GM06990 (cell line): ENCODE measurements at regions not wholly inside any gene's neighbourhood (a gene's known extent, or its start where the extent isn't known, plus 50 kb on each side); places are given as distances from the start of the nearest gene placed in this dataset.

Source experiments
- DNase-seq: peaks from one replicate; pipeline ENCODE4 v3.0.0-alpha.2; 2011; ENCODE audit not compliant: insufficient read length; ENCODE audit errors: extremely low read depth
- H3K27me3 ChIP-seq: replicated peaks from 2 replicates; pipeline ENCODE4 v1.6.0; 2011; ENCODE audit warnings: low read length; ENCODE audit not compliant: control insufficient read depth, insufficient read depth
- H3K36me3 ChIP-seq: 2 replicates; pipeline ENCODE4 v1.5.1; 2011; ENCODE audit warnings: low read length; ENCODE audit not compliant: control insufficient read depth, insufficient read depth
- H3K4me3 ChIP-seq: replicated peaks from 2 replicates; pipeline ENCODE4 v1.5.1; 2011; ENCODE audit warnings: low read depth, mild to moderate bottlenecking, control low read depth, low read length
- CTCF ChIP-seq: IDR thresholded peaks from 2 replicates; pipeline ENCODE4 v1.5.1; 2011; ENCODE audit warnings: low read length, control low read depth, mild to moderate bottlenecking, inconsistent platforms; ENCODE audit not compliant: insufficient read depth, poor library complexity, severe bottlenecking

GRCh38 chr2:221097568-221097915 is 474.6 kb downstream of the EPHA4 start:
- DNase-seq: no peak
- Histone ChIP-seq H3K27me3 (no peaks in the 10 kb centered on the region), H3K4me3 (no peak overlapping the region), H3K36me3 (no peaks in the 10 kb centered on the region)
- no peak for TF ChIP-seq CTCF

GRCh38 chr2:221097949-221098348 is 474.2 kb downstream of the EPHA4 start:
- no peak for DNase-seq
- no peak for TF ChIP-seq CTCF
- Histone ChIP-seq H3K36me3 (no peaks in the 10 kb centered on the region), H3K27me3 (no peaks in the 10 kb centered on the region), H3K4me3 (no peak overlapping the region)

GRCh38 chr2:221100467-221101089 is 471.5 kb downstream of the EPHA4 start:
- Histone ChIP-seq H3K4me3 (no peak overlapping the region), H3K36me3 (no peaks in the 10 kb centered on the region), H3K27me3 (no peaks in the 10 kb centered on the region)
- no peak for DNase-seq
- peak; percentile 22 for TF ChIP-seq CTCF

GRCh38 chr2:221102896-221103688 is 469.0 kb downstream of the EPHA4 start:
- TF ChIP-seq CTCF: no peak
- H3K27me3 ChIP-seq: no peaks in the 10 kb centered on the region

DNA sequence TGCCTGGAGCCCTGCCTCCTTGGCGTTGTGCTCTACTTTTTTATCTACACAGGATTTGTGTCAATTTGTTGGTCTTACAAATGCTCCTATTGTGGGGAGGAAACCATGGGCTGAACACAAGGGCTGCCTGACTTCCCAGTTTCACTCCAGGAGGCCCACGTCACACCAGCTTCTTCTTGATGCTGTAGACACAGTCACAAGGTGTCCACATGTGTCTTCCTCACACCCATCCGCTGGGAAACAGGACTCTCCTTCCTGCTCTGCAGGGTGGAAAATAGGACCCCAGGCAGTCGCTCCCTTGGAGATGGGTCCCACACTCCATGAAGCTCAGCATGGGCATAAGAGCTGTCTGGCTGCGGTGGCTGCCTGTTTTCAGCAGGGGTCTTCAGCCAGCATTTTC is 468.2 kb downstream of the EPHA4 start:
- Histone ChIP-seq H3K4me3 (no peak overlapping the region), H3K36me3 (no peaks in the 10 kb centered on the region), H3K27me3 (no peaks in the 10 kb centered on the region)
- DNase-seq: no peak
- no peak for TF ChIP-seq CTCF

More at GRCh38 chr2:221102896-221103688, 469.0 kb downstream of the EPHA4 start:
- no peak for DNase-seq
- H3K4me3 ChIP-seq: no peak overlapping the region
- H3K36me3 ChIP-seq: no peaks in the 10 kb centered on the region

GRCh38 chr2:221104361-221104811 is 467.7 kb downstream of the EPHA4 start:
- H3K4me3 ChIP-seq: no peak overlapping the region
- TF ChIP-seq CTCF: no peak
- no peaks in the 10 kb centered on the region for H3K27me3 ChIP-seq
- H3K36me3 ChIP-seq: no peaks in the 10 kb centered on the region
- peak; percentile 9 for DNase-seq
